ENCODE measurements at regions not wholly inside any gene's neighbourhood (a gene's known extent, or its start where the extent isn't known, plus 50 kb on each side); places are given as distances from the start of the nearest gene placed in this dataset.
A peak's percentile ranks its signal among the peaks of the same experiment; 100 is the strongest.
"Not testable (repeated sequence)": the region's sequence is repeated elsewhere in the genome, so short reads cannot be mapped to it uniquely, and the experiment has no call there.

GRCh38 chr5:86465052-86465838 is 152.5 kb upstream of the COX7C start:
- intact Hi-C loops (cut with DNase I), result no loop called here
- no peak for DNase-seq

- DNase-seq, result peak in 1 of 10 donors; percentile 78
- intact Hi-C loops (cut with DNase I), result not testable (repeated sequence)
Observed at GRCh38 chr5:86466721-86467120, 151.0 kb upstream of the COX7C start.

- intact Hi-C loops (cut with DNase I), result no loop called here
- no peak for DNase-seq
Observed at GRCh38 chr5:86482008-86482407, 135.7 kb upstream of the COX7C start.

- intact Hi-C loops (cut with DNase I), result no loop called here
- no peak for DNase-seq
Observed at GRCh38 chr5:86493777-86494176, 124.0 kb upstream of the COX7C start.

GRCh38 chr5:86500947-86501346 is 116.8 kb upstream of the COX7C start:
- intact Hi-C loops (cut with DNase I), result no loop called here
- no peak for DNase-seq

GRCh38 chr5:86507574-86507973 is 110.2 kb upstream of the COX7C start:
- DNase-seq, result no peak
- intact Hi-C loops (cut with DNase I), result no loop called here

GRCh38 chr5:86510330-86510915 is 107.3 kb upstream of the COX7C start:
- DNase-seq; intact Hi-C loops (cut with DNase I): not testable (repeated sequence)

GRCh38 chr5:86523718-86524117 is 94.0 kb upstream of the COX7C start:
- intact Hi-C loops (cut with DNase I), result no loop called here
- no peak for DNase-seq

GRCh38 chr5:86525622-86526021 is 92.1 kb upstream of the COX7C start:
- intact Hi-C loops (cut with DNase I), result no loop called here
- DNase-seq, result no peak

GRCh38 chr5:86526811-86527348 is 90.9 kb upstream of the COX7C start:
- DNase-seq, result peak in 2 of 10 donors; percentile 24 to 30
- intact Hi-C loops (cut with DNase I), result no loop called here

- DNase-seq, result no peak
- intact Hi-C loops (cut with DNase I), result no loop called here
Observed at GRCh38 chr5:86532429-86532828, 85.3 kb upstream of the COX7C start.

GRCh38 chr5:86536396-86536795 is 81.3 kb upstream of the COX7C start:
- intact Hi-C loops (cut with DNase I), result no loop called here
- no peak for DNase-seq

- DNase-seq, result no peak
- intact Hi-C loops (cut with DNase I), result no loop called here
Observed at GRCh38 chr5:86542532-86542931, 75.2 kb upstream of the COX7C start.

GRCh38 chr5:86546044-86546443 is 71.7 kb upstream of the COX7C start:
- intact Hi-C loops (cut with DNase I), result no loop called here
- DNase-seq, result no peak

GRCh38 chr5:86546582-86546981 is 71.2 kb upstream of the COX7C start:
- DNase-seq, result no peak
- intact Hi-C loops (cut with DNase I), result no loop called here

- no peak for DNase-seq
- intact Hi-C loops (cut with DNase I), result no loop called here
Observed at GRCh38 chr5:86554638-86555037, 63.1 kb upstream of the COX7C start.

- intact Hi-C loops (cut with DNase I), result no loop called here
- no peak for DNase-seq
Observed at GRCh38 chr5:86557920-86558319, 59.8 kb upstream of the COX7C start.

- no peak for DNase-seq
- intact Hi-C loops (cut with DNase I), result no loop called here
Observed at GRCh38 chr5:86565197-86565789, 52.4 kb upstream of the COX7C start.

- intact Hi-C loops (cut with DNase I), result not testable (repeated sequence)
- peak in 2 of 10 donors; percentile 42 to 66 for DNase-seq
Observed at GRCh38 chr5:86566030-86566429, 51.7 kb upstream of the COX7C start.
